ENCODE measurements at regions not wholly inside any gene's neighbourhood (a gene's known extent, or its start where the extent isn't known, plus 50 kb on each side); places are given as distances from the start of the nearest gene placed in this dataset.

- TF ChIP-seq CTCF (IDR thresholded peaks at IDR 0.05; ENCODE audit: insufficient read depth, low read length) (no peak), POLR2AphosphoS5 (IDR thresholded peaks at IDR 0.05; ENCODE audit: low read depth) (no peak), GABPA (IDR thresholded peaks at IDR 0.05; ENCODE audit: low read depth) (no peak), REST (IDR thresholded peaks at IDR 0.05; ENCODE audit: insufficient replicate concordance, low read depth) (no peak)
Observed at GRCh38 chr6:119604124-119604523, 254.6 kb upstream of the MAN1A1 start.

All from HL-60 (cell line).